MM.1S (cell line): ENCODE measurements at regions not wholly inside any gene's neighbourhood (a gene's known extent, or its start where the extent isn't known, plus 50 kb on each side); places are given as distances from the start of the nearest gene placed in this dataset.

Experiments used
- EZH2 ChIP-seq: fragments of 300-600 bp; sonication (generic); optimal IDR thresholded peaks from 2 replicates; pipeline ENCODE3; 2017; ENCODE audit warnings: low read depth, mild to moderate bottlenecking, antibody characterized with exemption, low read length, mixed read lengths
- TF ChIP-seq, protein P1 (sequence below): fragments of 300-600 bp; sonication (generic); IDR thresholded peaks from 2 replicates; pipeline ENCODE4 v1.5.1; 2016; ENCODE audit warnings: antibody characterized with exemption, low read length, mixed read lengths

DNA sequence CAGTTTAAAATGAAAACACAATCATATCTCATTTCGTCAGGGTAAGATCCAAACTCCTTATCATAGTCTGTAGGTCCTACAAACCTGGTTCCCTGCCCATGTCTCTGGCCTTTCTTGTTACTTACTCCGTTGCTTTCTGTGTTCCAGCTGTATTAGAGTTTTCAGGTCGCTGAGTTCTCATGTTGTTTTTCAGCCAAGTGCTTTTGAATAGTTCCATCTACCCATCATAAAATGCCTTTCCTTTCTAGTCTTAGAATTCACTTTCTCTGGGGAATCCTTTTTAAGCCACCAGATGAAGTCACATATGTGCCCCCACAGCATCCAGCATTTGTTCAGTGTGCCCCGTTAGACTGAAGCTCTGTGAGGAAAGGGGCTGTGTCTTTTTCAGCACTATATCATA, 228.7 kb downstream of the YTHDC2 start:
- TF ChIP-seq, protein P1, sequence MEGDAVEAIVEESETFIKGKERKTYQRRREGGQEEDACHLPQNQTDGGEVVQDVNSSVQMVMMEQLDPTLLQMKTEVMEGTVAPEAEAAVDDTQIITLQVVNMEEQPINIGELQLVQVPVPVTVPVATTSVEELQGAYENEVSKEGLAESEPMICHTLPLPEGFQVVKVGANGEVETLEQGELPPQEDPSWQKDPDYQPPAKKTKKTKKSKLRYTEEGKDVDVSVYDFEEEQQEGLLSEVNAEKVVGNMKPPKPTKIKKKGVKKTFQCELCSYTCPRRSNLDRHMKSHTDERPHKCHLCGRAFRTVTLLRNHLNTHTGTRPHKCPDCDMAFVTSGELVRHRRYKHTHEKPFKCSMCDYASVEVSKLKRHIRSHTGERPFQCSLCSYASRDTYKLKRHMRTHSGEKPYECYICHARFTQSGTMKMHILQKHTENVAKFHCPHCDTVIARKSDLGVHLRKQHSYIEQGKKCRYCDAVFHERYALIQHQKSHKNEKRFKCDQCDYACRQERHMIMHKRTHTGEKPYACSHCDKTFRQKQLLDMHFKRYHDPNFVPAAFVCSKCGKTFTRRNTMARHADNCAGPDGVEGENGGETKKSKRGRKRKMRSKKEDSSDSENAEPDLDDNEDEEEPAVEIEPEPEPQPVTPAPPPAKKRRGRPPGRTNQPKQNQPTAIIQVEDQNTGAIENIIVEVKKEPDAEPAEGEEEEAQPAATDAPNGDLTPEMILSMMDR = no peak
- TF ChIP-seq EZH2 = no peak
